ENCODE measurements at regions not wholly inside any gene's neighbourhood (a gene's known extent, or its start where the extent isn't known, plus 50 kb on each side); places are given as distances from the start of the nearest gene placed in this dataset.

DNA sequence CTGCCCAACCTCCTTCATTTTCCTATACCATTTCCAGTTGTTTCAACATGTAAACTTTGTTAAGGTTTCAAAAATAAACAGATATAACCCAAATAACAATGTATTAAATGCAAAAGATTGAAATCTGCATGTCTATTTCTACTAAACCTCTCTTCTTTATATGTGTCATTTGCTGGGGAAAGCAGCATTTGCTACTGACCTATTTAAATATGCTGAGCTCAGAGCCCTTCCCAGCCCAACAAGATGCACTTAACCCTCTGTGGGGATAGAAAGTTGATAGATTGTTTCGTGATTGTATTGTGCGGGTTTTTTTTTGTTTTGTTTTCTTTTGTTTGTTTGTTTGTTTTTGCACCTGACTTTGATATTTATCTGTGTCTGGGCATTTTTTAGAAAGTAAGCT, 139.5 kb downstream of the UCHL1 start:
- 93% methylated on average over 2 of the region's 2 CpGs for WGBS
- TF ChIP-seq, protein P1, sequence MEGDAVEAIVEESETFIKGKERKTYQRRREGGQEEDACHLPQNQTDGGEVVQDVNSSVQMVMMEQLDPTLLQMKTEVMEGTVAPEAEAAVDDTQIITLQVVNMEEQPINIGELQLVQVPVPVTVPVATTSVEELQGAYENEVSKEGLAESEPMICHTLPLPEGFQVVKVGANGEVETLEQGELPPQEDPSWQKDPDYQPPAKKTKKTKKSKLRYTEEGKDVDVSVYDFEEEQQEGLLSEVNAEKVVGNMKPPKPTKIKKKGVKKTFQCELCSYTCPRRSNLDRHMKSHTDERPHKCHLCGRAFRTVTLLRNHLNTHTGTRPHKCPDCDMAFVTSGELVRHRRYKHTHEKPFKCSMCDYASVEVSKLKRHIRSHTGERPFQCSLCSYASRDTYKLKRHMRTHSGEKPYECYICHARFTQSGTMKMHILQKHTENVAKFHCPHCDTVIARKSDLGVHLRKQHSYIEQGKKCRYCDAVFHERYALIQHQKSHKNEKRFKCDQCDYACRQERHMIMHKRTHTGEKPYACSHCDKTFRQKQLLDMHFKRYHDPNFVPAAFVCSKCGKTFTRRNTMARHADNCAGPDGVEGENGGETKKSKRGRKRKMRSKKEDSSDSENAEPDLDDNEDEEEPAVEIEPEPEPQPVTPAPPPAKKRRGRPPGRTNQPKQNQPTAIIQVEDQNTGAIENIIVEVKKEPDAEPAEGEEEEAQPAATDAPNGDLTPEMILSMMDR (IDR thresholded peaks at IDR 0.05) = no peak
- TF ChIP-seq POLR2A (IDR thresholded peaks at IDR 0.05; ENCODE audit: low read depth) = no peak
- TF ChIP-seq POLR2AphosphoS5 (IDR thresholded peaks at IDR 0.05) = no peak
- H3K27ac ChIP-seq (replicated peaks in 1 of 4) = no peak overlapping the region
- no peaks in the 10 kb centered on the region for H3K9me3 ChIP-seq
- H3K36me3 ChIP-seq = no peaks in the 10 kb centered on the region
- no peaks in the 10 kb centered on the region for H3K27me3 ChIP-seq
- H3K4me3 ChIP-seq = no peak overlapping the region
- intact Hi-C loops (cut with DNase I) = no loop called here
- no peak for DNase-seq (ENCODE audit: extremely low spot score)
- peaks cover 6 to 20% (median 18%) of the 10 kb centered on the region in 4 donors for H3K4me1 ChIP-seq

DNA sequence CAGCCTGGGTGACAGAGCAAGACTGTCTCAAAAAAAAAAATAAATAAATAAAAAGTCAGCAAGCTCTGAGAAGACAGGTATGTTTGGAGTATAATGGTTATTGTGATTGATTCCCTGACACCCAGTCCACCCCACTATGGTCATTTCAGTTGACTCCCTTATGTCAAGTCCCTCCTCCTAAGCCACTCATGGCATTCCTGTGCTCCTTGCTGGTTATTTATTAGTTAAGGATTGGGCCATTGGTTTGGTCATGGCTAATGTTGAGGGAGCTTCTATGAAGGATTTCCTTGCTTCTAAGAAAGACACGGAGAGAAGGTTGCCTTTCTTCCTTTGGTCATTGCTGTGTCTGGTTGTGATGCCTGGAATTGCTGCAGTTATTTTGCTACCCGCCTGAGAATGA, 140.1 kb downstream of the UCHL1 start:
- Histone ChIP-seq H3K27ac (replicated peaks in 1 of 4) (no peak overlapping the region), H3K36me3 (no peaks in the 10 kb centered on the region), H3K27me3 (no peaks in the 10 kb centered on the region), H3K4me3 (no peak overlapping the region), H3K9me3 (no peaks in the 10 kb centered on the region), H3K4me1 (peaks cover 6 to 20% (median 18%) of the 10 kb centered on the region in 4 donors)
- no peak for DNase-seq (ENCODE audit: extremely low spot score)
- TF ChIP-seq, protein P1 (IDR thresholded peaks at IDR 0.05) = no peak
- TF ChIP-seq POLR2AphosphoS5 (IDR thresholded peaks at IDR 0.05) (no peak), POLR2A (IDR thresholded peaks at IDR 0.05; ENCODE audit: low read depth) (no peak), EP300 (IDR thresholded peaks at IDR 0.05) (no peak)
- WGBS = 100% methylated on average over 2 of the region's 2 CpGs
- intact Hi-C loops (cut with DNase I) = no loop called here

DNA sequence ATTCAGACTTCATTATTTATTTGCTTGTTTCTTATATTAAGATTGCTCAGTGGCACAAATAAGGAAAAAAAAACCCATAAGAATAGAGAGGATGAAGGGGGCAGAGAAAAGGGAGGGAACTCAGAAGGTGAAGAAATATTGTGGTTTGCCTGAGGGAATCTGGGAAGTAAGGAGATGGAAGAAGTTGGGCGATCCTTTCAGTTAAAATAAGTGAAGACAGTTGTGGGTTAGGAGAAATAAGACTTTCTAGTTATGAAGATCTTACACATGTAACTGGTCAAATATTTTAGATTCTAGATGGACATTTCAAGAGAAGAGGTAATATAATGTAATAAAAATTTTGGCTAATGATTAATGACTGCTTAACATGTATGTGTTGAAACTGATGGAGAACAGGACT, 138.7 kb upstream of the LIMCH1 start:
- Histone ChIP-seq H3K4me1 (peaks cover 6 to 19% (median 17%) of the 10 kb centered on the region in 4 donors), H3K4me3 (no peak overlapping the region), H3K27me3 (no peaks in the 10 kb centered on the region), H3K36me3 (no peaks in the 10 kb centered on the region), H3K9me3 (no peaks in the 10 kb centered on the region), H3K27ac (replicated peaks in 1 of 4) (no peak overlapping the region)
- WGBS = 82% methylated on average over 1 of the region's 1 CpG
- TF ChIP-seq POLR2AphosphoS5 (IDR thresholded peaks at IDR 0.05) (no peak), POLR2A (IDR thresholded peaks at IDR 0.05; ENCODE audit: low read depth) (no peak), EP300 (IDR thresholded peaks at IDR 0.05) (no peak)
- TF ChIP-seq, protein P1 (IDR thresholded peaks at IDR 0.05) = no peak
- intact Hi-C loops (cut with DNase I) = no loop called here
- DNase-seq (ENCODE audit: extremely low spot score) = no peak

DNA sequence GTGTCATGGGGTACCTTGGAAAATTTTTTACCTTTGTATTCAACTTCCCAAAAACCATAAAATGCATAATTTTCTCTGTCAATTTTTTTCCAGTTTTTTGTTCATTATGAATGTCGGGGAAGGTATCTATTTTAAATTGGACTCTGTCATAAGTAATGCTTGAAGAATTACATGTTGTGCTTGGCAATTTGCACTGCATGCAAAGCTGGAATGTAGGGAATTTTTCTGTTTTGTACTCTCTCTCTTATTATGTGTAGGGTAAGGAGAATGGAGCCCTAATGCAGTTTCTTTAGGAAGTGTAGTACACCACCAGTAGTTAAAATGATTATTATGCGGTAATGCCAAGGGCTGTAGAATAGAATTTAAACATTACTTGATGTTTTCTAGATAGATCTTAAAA, 137.7 kb upstream of the LIMCH1 start:
- no peak overlapping the region for H3K27ac ChIP-seq (replicated peaks in 1 of 4)
- DNase-seq (ENCODE audit: extremely low spot score) = no peak
- no peak overlapping the region for H3K4me3 ChIP-seq
- intact Hi-C loops (cut with DNase I) = no loop called here
- no peaks in the 10 kb centered on the region for H3K9me3 ChIP-seq
- no peaks in the 10 kb centered on the region for H3K36me3 ChIP-seq
- 71% methylated on average over 2 of the region's 2 CpGs for WGBS
- H3K4me1 ChIP-seq = peaks cover 0 to 12% (median 12%) of the 10 kb centered on the region in 4 donors
- TF ChIP-seq EP300 (IDR thresholded peaks at IDR 0.05) (no peak), POLR2A (IDR thresholded peaks at IDR 0.05; ENCODE audit: low read depth) (no peak), POLR2AphosphoS5 (IDR thresholded peaks at IDR 0.05) (no peak)
- TF ChIP-seq, protein P1 (IDR thresholded peaks at IDR 0.05) = no peak
- no peaks in the 10 kb centered on the region for H3K27me3 ChIP-seq

DNA sequence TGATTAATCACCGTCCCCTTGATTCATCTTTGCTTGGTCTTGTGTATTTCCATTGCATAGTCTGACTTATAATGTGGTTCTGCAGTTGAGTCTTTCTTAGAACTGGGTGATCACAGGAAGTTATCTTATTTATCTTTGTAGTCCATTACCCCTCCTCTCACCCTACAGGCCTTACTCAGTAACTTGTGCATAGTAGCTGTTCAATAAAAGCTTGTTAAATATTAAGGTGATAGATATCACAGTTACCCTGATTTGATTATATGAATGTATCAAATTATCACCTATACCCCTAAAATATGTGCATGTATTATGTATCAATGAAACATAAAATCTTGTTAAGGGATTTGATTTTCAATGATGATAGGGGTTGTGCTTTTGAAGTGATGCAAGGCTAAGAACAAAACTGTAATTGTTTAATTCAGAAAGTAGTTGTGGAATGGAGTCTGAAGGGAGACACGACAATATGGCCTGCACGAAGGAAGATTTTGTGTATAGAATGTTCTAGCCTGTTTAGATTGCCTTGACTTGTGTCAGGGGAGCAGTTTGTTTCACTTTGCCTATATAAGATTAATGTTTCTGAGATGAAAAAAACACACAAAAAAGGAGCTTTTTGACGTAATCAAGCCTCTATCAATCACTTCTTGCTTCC, 132.4 kb upstream of the LIMCH1 start:
- WGBS = 59% methylated on average over 4 of the region's 4 CpGs
- no peaks in the 10 kb centered on the region for H3K27me3 ChIP-seq

More for the DNA sequence above, 132.4 kb upstream of the LIMCH1 start:
- H3K36me3 ChIP-seq = no peaks in the 10 kb centered on the region
- H3K27ac ChIP-seq (replicated peaks in 1 of 4) = peak overlapping the region; percentile 19 to 52 (median 39)
- no peak overlapping the region for H3K4me3 ChIP-seq
- DNase-seq (ENCODE audit: extremely low spot score) = no peak
- intact Hi-C loops (cut with DNase I) = no loop called here
- H3K4me1 ChIP-seq = peaks cover 14 to 40% (median 26%) of the 10 kb centered on the region in 4 donors
- no peaks in the 10 kb centered on the region for H3K9me3 ChIP-seq
- TF ChIP-seq, protein P1 (IDR thresholded peaks at IDR 0.05) = no peak
- TF ChIP-seq POLR2A (IDR thresholded peaks at IDR 0.05; ENCODE audit: low read depth) (no peak), POLR2AphosphoS5 (IDR thresholded peaks at IDR 0.05) (no peak), EP300 (IDR thresholded peaks at IDR 0.05) (no peak)

Data from esophagus muscularis mucosa (tissue), 4 donors.